ENCODE measurements at regions not wholly inside any gene's neighbourhood (a gene's known extent, or its start where the extent isn't known, plus 50 kb on each side); places are given as distances from the start of the nearest gene placed in this dataset.

DNA sequence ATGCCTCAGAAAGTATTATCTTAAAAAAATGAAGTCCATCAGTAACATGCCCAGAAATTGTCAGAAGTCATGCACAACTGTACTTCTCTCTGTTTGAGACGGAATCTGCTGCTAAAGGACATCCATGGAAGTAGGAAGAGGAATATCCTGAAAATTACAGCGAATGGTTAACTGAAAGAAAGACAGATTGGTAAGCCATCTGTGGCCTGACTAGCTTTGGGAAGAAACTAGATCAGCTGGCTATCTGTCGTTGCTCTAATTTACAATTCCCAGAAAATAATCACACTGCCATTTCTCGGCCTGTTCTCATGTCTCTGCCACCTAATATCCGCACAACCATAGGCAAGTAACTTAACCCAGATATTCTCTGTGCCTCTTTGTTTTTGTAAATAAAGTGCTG lies 496.5 kb downstream of the PCDH19 start:
- no peak for DNase-seq
- no peaks in the 10 kb centered on the region for H3K36me3 ChIP-seq (replicated peaks)
- no peak overlapping the region for H3K4me3 ChIP-seq (ENCODE audit: low read depth, low read length)
- no peak overlapping the region for H3K27ac ChIP-seq
- in situ Hi-C loops (cut with HindIII; ENCODE audit: low pct_ligation_motif_present, low sequenced_read_pairs): no loop called here
- no peaks in the 10 kb centered on the region for H3K27me3 ChIP-seq (replicated peaks)
- TF ChIP-seq, protein P1, sequence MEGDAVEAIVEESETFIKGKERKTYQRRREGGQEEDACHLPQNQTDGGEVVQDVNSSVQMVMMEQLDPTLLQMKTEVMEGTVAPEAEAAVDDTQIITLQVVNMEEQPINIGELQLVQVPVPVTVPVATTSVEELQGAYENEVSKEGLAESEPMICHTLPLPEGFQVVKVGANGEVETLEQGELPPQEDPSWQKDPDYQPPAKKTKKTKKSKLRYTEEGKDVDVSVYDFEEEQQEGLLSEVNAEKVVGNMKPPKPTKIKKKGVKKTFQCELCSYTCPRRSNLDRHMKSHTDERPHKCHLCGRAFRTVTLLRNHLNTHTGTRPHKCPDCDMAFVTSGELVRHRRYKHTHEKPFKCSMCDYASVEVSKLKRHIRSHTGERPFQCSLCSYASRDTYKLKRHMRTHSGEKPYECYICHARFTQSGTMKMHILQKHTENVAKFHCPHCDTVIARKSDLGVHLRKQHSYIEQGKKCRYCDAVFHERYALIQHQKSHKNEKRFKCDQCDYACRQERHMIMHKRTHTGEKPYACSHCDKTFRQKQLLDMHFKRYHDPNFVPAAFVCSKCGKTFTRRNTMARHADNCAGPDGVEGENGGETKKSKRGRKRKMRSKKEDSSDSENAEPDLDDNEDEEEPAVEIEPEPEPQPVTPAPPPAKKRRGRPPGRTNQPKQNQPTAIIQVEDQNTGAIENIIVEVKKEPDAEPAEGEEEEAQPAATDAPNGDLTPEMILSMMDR (IDR thresholded peaks at IDR 0.05; ENCODE audit: low read depth, low read length, missing control alignments): no peak

DNA sequence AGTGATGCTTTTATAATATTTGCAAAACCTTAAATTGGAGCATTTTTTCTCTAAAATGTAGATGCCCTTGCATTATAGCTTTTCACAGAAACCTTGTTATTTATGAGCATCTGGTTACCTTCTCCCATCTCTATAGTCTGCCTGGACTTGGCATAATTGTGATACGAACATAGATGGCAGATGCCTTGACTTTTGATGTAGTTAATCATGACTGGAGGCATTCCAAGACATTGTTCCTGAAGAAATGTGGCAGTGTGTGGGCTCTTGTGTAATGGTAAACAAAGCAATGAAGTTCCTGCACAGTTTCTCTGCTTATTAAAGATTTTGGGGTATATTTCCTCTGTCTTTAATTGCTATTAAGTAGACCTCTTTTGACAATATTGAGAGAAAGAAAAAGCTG lies 500.1 kb downstream of the PCDH19 start:
- H3K27ac ChIP-seq: no peak overlapping the region
- H3K27me3 ChIP-seq (replicated peaks): no peaks in the 10 kb centered on the region
- H3K4me3 ChIP-seq (ENCODE audit: low read depth, low read length): no peak overlapping the region
- H3K36me3 ChIP-seq (replicated peaks): no peaks in the 10 kb centered on the region
- TF ChIP-seq, protein P1 (IDR thresholded peaks at IDR 0.05; ENCODE audit: low read depth, low read length, missing control alignments): no peak
- no peak for DNase-seq
- in situ Hi-C loops (cut with HindIII; ENCODE audit: low pct_ligation_motif_present, low sequenced_read_pairs): no loop called here

DNA sequence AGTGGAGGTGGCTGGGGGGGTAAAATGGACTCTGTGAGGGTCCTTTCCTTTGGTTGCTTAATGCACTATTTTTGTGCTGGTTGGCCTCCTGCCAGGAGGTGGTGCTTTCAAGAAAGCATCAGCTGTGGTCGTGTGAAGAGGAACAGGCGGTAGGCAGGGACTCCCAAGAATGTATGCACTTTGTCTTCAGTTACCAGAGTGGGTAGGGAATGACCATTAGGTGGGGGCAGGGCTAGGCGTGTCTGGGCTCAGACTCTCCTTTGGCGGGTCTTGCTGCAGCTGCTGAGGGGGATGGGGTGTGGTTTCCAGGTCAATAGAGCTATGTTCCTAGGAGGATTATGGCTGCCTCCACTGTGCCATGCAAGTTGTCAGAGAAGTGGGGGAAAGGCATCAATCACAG lies 509.0 kb downstream of the PCDH19 start:
- no peak overlapping the region for H3K27ac ChIP-seq
- no peaks in the 10 kb centered on the region for H3K27me3 ChIP-seq (replicated peaks)
- DNase-seq: no peak
- TF ChIP-seq, protein P1 (IDR thresholded peaks at IDR 0.05; ENCODE audit: low read depth, low read length, missing control alignments): no peak
- no peak overlapping the region for H3K4me3 ChIP-seq (ENCODE audit: low read depth, low read length)
- no peaks in the 10 kb centered on the region for H3K36me3 ChIP-seq (replicated peaks)
- in situ Hi-C loops (cut with HindIII; ENCODE audit: low pct_ligation_motif_present, low sequenced_read_pairs): no loop called here

DNA sequence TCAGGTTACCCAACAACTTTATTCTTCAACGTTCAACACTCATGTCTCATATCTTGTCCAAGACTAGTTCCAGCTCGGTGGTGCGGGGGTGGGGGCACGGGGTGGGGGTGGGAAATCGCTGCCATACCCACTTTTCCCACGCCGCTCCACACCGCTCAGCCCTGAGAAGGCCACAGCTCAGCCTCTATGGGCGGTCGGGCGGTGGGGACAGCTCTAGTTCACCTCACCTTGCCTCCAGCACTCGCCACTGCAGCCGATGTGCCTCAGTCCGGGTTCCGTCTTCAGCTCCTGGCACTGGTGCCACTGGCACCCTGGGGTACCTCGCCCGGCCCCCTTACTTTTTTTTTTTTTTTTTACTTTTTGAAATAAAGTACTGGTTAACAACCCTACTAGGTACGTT lies 522.2 kb downstream of the PCDH19 start:
- in situ Hi-C loops (cut with HindIII; ENCODE audit: low pct_ligation_motif_present, low sequenced_read_pairs): no loop called here
- no peak for DNase-seq
- H3K4me3 ChIP-seq (ENCODE audit: low read depth, low read length): no peak overlapping the region
- no peaks in the 10 kb centered on the region for H3K36me3 ChIP-seq (replicated peaks)
- no peak overlapping the region for H3K27ac ChIP-seq
- TF ChIP-seq, protein P1 (IDR thresholded peaks at IDR 0.05; ENCODE audit: low read depth, low read length, missing control alignments): no peak
- H3K27me3 ChIP-seq (replicated peaks): no peaks in the 10 kb centered on the region

DNA sequence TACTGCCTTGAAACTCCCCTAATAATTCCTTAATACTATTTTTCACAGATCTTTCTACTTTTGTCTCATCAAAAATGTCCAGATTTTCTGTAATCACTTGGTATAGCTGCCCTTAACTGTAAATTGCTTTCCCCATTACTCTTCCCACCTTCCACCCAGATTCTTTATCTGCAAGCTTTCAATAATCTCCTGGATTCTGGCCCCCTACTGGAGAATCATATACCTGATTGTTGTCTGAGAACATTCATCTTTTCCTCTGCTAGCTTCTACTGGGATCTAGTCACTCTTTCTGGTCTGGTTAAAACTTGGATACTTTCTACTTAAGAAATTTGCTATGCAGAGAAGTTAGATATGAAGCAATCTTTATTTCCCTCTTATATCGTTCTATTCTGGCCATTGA lies 552.6 kb downstream of the PCDH19 start:
- Histone ChIP-seq H3K4me3 (ENCODE audit: low read depth, low read length) (no peak overlapping the region), H3K27ac (no peak overlapping the region), H3K27me3 (replicated peaks) (no peaks in the 10 kb centered on the region), H3K36me3 (replicated peaks) (no peaks in the 10 kb centered on the region)
- TF ChIP-seq, protein P1 (IDR thresholded peaks at IDR 0.05; ENCODE audit: low read depth, low read length, missing control alignments): no peak
- in situ Hi-C loops (cut with HindIII; ENCODE audit: low pct_ligation_motif_present, low sequenced_read_pairs): no loop called here
- no peak for DNase-seq

DNA sequence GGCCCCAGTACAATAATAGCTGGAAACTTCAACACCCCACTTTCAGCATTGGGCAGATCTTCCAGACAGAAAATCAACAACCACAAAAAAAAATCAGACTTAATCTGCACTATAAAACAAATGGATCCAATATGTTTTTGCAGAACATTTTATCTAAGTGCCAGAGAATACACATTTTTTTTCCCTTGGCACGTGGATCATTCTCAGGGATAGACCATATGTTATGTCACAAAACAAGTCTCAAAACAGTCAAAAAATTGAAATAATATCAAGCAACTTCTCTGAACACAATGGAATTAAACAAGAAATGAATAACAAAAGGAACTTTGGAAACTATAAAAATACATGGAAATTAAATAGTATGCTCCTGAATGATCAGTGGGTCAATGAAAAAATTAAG lies 576.3 kb downstream of the PCDH19 start:
- no peak for DNase-seq
- Histone ChIP-seq H3K36me3 (replicated peaks) (no peaks in the 10 kb centered on the region), H3K27me3 (replicated peaks) (no peaks in the 10 kb centered on the region), H3K4me3 (ENCODE audit: low read depth, low read length) (no peak overlapping the region), H3K27ac (no peak overlapping the region)
- in situ Hi-C loops (cut with HindIII; ENCODE audit: low pct_ligation_motif_present, low sequenced_read_pairs): no loop called here
- TF ChIP-seq, protein P1 (IDR thresholded peaks at IDR 0.05; ENCODE audit: low read depth, low read length, missing control alignments): no peak

All from brain microvascular endothelial cell (primary cell).